ENCODE measurements at regions not wholly inside any gene's neighbourhood (a gene's known extent, or its start where the extent isn't known, plus 50 kb on each side); places are given as distances from the start of the nearest gene placed in this dataset.

DNA sequence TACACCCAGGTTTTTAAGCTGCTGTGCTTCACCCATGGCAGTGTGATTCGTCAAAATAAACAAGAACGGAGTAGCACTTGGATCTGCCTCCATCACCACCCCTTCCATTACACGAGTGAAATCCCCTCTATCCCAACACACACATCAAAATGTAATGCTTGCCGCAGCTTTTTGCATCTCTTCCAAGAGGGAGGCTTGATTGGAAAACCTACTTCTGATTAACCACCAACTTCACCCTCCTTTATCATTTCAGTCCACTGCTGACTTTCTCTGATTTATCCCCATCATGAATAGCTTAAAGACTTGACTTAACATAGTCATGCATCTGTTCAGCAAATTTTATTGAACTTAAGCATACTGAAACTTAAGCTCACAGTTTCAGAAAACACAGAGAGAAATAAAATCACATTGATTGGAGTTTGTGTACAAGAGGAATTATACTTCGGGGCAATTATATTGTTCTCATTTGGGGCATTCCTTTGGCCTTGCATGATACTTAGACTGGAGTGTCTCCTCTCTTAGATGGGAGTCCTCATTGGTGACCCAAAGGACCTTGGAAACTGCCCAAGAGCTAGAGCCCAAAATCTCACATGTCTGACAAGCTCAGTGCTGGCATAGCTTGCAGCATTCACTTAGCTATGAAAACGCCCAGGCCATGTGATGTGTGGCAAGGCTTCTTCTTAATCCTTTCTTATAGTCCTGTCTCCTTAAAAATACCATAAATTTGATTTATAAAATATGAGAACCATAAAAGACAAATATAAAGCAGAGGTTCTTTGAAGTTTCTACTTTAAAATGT is 124.3 kb upstream of the UMPS start:
- DNase-seq (ENCODE audit: low read depth), result no peak

DNA sequence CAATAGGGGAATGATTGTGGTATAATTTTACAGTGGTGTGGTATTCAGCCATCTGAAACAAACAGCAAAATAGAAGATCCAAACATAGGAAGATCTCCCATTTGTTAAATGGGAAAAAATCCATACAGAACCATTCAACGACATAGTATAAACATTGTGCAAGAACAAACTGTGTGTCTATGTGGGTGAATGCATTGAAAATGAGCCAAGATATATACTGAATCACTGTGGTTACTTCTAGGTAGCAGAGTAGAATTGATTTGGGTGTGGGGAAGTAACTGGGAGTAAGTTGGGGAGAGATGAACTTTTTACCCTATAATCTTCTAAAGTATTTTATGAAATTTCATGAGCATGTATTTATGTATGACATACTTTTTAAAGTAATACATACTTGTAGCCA is 123.1 kb upstream of the UMPS start:
- no peak for DNase-seq (ENCODE audit: low read depth)

GRCh38 chr3:124609402-124609801 is 120.8 kb upstream of the UMPS start:
- DNase-seq (ENCODE audit: low read depth), result no peak

DNA sequence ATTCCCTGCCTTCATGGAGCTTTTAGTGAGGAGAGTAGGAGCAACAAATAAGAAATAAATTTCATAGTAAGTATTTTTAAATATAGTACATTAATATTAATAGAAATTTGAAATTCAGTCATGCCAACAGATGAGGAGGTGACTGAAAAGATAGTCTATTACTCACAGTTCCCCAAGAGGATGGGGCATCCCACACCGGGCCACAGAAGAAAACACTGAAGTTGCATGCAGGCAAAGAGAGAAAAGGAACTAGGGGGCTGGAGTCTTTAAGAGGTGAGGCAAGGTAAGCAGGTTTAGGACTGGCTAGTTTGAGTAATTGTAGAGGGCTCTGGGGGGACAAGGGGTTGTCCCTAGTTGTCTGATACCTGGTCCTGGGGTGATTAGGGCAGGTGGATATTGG is 120.1 kb upstream of the UMPS start:
- DNase-seq (ENCODE audit: low read depth), result no peak

DNA sequence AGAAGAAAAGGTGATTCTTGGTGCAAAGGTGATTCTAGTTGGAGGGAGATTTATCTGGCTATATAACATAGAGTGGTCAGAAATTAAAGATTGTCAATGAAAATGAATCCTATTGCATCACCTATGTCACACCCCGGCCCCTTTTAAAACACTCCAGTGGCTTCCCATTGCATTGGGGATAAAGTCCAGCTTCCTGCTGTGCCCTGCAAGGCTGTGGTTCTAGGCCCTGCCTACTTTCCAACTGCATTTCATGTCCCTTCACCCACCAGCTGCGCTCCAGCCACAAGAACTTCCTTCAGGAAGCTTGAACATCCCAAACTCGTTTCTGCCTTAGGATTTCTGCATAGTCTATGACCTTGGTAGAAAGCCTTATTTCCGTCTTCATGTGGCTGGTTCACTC is 118.7 kb upstream of the UMPS start:
- no peak for DNase-seq (ENCODE audit: low read depth)

DNA sequence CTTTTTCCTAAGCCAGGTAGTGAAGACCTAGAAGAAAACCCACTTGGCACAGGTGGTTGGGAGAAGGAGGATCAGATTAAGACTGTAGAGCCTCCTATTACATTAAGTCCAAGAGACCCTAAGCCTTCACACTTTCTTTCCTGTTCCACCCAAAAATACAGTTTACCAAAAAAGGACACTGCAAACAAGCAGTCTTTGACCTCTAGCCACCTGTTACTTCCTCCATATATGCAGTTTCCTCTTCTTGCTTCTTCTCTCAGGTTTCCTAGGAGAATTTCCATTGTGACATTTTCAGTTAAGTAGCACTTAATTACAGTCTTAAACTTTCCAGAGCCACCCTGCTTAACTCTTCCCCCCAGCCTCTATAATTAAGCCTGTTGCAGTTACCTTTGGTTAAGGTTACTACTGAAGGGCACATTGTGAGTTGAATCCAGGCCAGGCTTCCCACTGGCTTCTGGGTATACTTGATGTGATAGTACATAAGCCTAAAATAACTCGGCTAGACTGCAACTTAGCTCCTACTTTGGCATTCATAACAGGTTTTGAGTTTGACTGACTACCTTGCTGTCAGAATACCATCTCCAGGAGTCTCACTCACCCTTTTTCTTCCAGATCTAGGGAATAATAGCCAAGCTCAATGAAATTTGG is 114.2 kb upstream of the UMPS start:
- DNase-seq (ENCODE audit: low read depth), result no peak

DNA sequence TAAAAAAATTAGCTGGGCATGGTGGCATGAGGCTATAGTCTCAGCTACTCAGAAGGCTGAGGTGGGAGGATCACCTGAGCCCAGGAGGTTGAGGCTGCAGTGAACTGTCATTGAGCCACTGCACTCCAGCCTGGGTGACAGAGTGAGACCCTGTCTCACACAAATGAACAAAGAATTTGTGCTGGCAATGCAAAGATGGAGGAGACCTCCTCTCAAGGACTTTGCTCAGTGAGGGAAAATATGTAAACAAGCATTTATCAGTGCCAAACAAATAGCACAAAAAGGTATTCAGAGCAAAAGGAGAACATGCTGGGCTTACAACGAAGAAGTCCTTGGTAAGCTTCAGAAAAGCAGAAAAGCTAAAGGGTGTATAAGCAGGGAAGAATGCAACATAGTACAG is 113.1 kb upstream of the UMPS start:
- DNase-seq (ENCODE audit: low read depth), result no peak

DNA sequence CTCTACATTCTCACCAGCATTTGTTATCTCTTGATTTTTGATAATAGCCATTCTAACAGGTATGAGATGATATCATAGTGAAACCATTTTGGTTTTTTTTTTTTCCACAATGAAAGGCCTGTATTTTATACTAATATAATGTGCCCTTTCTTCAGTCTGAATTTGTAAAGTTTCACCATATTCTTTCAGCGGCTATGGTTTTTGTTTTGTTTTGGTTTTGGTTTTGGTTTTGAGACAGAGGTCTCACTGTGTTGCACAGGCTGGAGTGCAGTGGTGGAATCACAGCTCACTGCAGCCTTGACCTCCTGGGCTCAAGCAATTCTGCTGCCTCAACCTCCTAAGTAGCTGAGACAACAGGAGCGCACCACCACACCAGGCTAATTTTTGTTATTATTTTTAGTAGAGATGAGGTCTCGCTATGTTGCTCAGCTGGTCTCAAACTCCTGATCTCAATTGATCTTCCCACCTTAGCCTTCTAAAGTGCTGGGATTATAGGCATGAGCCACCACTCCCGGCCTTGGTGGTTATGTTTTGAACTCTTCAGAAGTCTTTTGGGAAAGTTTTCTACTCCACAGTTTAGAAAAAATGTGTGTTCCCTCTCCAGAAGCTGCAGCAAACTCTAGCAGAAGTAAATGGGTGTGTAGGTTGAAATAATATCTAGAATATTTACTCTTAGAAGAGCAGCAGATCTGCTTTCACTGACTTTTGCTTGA is 110.2 kb upstream of the UMPS start:
- DNase-seq (ENCODE audit: low read depth), result no peak

DNA sequence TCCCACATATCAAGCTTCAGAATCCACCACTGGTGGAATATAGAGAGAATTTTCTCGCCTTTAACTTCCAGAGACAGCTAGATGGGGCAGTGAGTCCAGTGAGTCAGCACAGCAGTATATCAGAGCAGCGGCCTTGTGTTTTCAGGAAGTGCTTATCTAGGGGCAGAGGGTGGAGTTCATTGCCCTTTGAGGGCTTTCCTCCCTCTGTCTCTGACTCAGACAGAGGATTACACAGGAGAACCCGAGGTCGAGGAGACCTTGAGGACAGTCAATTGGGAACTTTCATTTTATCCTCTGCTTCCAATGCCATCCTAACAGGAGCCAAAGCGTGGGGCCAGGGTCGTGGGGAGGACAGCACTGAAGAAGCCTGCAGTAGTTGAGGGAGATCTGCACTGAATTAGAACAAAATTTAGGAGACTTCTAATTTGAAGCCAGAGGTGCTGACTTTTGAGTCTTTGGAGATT is 109.6 kb upstream of the UMPS start:
- DNase-seq (ENCODE audit: low read depth), result no peak

GRCh38 chr3:124621498-124621897 is 108.8 kb upstream of the UMPS start:
- no peak for DNase-seq (ENCODE audit: low read depth)

DNA sequence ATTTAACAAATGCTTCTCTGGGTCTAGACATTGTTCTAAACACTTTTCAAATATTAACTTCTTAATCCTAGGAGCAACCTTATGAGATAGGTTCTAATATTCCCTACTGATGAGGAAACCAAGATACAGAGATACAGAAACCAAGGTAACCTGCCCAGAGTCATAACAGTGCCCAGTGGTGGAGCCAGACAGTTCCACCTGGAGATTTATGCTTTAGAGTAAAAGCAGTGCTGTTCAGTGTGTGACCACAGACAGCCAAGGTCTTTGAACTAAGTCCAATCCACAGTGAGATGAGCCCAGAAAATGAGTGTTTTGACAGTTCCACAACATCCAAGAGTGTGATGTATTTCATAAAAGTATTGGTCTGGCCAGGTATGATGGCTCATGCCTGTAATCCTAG is 105.2 kb upstream of the UMPS start:
- no peak for DNase-seq (ENCODE audit: low read depth)

- DNase-seq (ENCODE audit: low read depth), result no peak
Measured at GRCh38 chr3:124627501-124627908, 102.7 kb upstream of the UMPS start.

DNA sequence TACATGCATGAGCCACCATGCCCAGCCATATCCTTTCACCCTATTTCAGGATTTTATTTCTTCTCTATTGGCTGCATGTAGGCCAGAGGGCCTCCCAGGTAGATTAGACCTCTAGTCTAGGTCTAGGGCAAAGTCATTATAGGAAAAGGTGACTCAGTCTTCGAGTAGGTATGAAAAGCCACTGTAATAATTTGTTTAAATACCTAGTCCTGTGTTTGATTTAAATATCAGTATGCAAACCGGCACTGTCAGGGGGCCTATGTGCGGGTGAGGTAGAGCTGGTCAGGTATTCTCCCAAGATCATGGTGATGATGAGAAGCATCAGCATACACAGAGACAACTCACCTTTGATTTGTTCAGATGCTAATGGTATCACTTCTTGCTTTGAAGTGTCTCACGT is 101.4 kb upstream of the UMPS start:
- no peak for DNase-seq (ENCODE audit: low read depth)

DNA sequence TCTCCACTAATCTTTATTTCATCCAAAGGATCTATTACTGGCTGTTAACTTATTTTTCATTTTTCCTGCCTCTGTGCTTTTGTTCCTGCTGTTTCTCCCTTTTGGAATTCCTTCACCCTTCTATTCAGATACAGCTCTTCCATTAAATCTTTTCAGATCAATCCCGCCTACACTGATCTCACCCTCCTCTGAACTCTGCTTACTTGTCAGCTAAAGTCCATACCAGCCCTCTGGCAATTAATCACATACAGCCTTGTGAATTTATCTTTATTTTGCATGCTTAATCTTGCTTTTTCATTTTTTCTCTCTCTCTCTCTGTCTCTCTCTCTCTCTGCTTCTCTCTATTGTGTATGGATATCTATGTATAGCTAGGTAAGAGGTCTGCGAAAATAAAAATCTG is 100.8 kb upstream of the UMPS start:
- no peak for DNase-seq (ENCODE audit: low read depth)

- DNase-seq (ENCODE audit: low read depth), result no peak
Measured at GRCh38 chr3:124630960-124631359, 99.3 kb upstream of the UMPS start.

DNA sequence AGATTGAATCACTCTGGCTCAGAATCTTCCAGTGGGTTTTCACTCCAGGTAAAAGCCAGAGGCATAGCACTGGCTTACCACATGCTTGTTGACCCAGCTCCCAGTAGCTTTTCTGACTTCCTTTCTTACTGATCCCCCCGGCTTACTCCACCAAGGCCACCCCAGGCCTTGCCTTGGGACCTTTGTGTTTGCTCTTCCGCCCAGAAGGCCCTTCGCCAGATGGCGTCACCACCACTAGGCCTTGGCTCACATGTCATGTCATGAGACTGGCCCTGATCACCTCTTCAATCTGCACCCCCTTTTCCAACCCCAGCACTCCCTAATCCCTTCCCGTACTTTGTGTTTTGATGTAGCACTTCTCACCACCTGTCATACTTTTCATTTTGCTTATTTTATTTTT is 98.5 kb upstream of the UMPS start:
- DNase-seq (ENCODE audit: low read depth), result no peak

DNA sequence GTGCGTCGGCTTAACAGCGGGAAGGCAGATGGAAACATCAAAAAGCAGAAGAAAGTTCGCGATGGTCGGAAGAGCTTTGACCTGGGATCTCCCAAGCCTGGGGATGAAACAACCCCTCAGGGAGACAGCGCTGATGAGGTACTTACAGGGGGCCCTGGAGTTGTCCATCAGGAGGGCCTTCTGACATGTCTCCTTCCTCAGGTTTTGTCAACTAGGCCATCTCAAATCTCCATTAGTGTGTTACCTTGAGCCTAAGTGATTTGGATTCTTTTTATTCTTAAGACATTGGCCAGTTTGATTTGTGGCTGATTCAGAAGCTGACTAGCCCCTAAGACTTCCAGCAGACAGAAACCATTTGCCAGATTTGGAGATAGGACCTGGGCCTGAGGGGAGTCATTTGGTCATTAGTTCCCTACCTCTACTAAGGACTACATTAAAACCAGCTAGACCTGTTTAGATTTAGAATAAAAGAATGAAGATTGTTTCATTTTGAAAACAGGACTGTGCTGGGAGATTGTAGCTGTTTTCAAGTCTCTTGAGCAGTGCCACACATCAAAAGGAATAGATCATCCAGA is 97.6 kb upstream of the UMPS start:
- no peak for DNase-seq (ENCODE audit: low read depth)

DNA sequence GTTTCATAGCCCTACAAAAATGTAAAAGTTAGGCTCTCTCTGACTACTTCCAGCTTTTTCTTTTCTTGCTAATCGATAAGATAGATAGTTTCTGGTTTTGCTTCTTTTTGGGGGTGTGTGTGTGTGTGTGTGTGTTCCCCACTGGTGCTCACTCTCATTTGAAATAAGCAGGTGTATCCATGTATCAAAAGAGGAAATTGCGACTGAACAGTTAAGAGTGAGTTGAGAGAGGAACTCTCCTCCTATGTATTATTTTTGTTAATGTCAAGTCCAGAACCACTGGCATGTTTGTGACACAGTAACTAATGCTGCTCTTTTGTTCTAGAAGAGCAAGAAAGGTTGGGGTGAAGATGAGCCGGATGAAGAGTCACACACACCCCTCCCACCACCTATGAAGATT is 96.7 kb upstream of the UMPS start:
- no peak for DNase-seq (ENCODE audit: low read depth)

- DNase-seq (ENCODE audit: low read depth), result no peak
Measured at GRCh38 chr3:124634210-124635168, 95.8 kb upstream of the UMPS start.

DNA sequence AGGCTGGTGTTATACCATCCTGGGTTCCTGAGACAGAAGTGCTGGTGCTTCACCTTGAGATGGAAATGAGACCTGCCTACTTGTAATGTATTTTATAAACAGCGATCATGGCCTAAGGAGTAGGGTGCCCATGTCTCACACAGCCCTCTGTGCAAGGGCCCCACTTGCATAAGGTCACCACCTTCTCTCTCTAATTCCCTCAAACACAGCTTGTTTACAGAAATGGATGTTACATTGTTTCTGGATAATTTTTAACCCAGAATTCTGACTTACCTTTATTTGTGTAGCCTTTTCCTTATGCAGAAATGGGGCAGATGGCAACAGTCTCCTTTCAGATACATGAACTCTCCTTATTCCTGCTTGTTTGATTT is 95.1 kb upstream of the UMPS start:
- no peak for DNase-seq (ENCODE audit: low read depth)

- no peak for DNase-seq (ENCODE audit: low read depth)
Measured at GRCh38 chr3:124636101-124636862, 94.0 kb upstream of the UMPS start.
